Right cardiac atrium (tissue), 5 donors: ENCODE measurements at regions not wholly inside any gene's neighbourhood (a gene's known extent, or its start where the extent isn't known, plus 50 kb on each side); places are given as distances from the start of the nearest gene placed in this dataset.

Source experiments
- ATAC-seq, 2 donors: fragments of 200-7000 bp; cut with Tn5 transposase; one replicate each; pipeline versions ENCODE4 v1.8.0 to v1.9.1; 2020; ENCODE audit warnings: moderate library complexity in 2 of 2, mild to moderate bottlenecking in 1 of 2
- DNase-seq, 3 donors: peaks; one replicate each; pipeline ENCODE4 v3.0.0-alpha.2; 2020
- H3K27ac ChIP-seq: one replicate; pipeline ENCODE4 v1.5.1; 2013; ENCODE audit warnings: mild to moderate bottlenecking, low read length, control low read depth, moderate library complexity
- H3K27me3 ChIP-seq: one replicate; pipeline ENCODE4 v1.6.1; 2013; ENCODE audit not compliant: control insufficient read depth, insufficient read depth
- H3K4me1 ChIP-seq: one replicate; pipeline ENCODE4 v1.6.1; 2013; ENCODE audit warnings: low read length; ENCODE audit not compliant: control insufficient read depth, insufficient read depth
- H3K4me3 ChIP-seq: one replicate; pipeline ENCODE4 v1.5.1; 2013; ENCODE audit warnings: low read length, control low read depth
- H3K9me3 ChIP-seq: one replicate; pipeline ENCODE4 v1.6.1; 2013; ENCODE audit warnings: low read length; ENCODE audit not compliant: control insufficient read depth
- WGBS: extraction: QIAGEN DNeasy Blood & Tissue Kit; methylation state at CpG from one replicate; pipeline ENCODE4 v1.1.7; 2013; 5-methylcytosine and 5-hydroxymethylcytosine counted together
- intact Hi-C, 4 donors: fragments of 100-400 bp; cut with DNase I; formaldehyde crosslinking; loops; one replicate each; pipeline versions ENCODE4 v1.11.0 to v1.14.0; 2022 to 2023
- donor health status: healthy with polysubstance abuse.
- donor health status: DM: no; HTN: yes; CAD: no.
- donor health status: DM: no; HTN: no; CAD: no.
- donor health status: DM: no; HTN: yes; CAD: no; lungs with severe emphysema.
- donor health status: DM: yes; HTN: yes; CAD: no.

DNA sequence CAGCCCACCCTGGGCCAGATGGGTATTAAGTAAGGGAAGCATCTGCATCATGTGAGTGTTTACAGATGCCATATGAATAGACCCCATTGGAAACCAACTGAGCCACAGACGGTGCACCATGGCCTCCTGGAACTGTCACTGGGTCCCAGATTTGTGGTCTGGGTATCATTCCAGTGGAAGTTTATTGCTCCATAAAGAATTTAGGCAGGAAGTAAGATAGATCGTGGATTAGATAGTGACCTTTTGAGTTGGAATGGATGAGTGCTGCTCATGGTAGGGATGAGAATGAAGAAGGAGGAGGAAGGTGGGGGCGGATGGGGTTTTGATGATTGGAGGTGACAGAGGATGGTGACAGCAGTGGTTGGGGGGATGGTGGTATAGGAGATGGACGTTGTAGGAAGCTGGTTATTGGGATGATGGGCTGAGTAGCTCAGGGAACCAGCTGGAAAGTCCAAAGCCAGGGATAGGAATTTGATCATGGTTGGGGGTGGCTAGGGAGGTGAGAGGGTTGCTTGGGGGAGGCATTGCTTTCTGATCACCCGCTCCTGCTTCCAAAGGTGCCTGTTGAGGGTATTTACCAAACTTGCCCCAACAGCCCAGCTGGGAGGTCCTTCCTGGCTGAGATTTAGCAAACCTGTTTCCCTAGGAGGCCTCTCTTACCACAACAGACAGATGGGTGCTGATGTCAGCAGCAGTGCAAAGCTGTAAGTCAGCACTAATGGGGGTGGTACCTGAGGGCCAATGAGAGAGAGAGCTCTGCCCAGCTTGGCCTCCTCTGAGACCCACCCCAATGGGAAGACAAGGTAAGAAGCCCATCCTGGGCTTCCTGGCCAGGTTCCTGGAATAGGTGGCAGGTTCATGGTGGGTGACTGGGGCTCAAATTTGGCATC is 78.0 kb downstream of the VEGFA start:
- H3K27me3 ChIP-seq = no peaks in the 10 kb centered on the region
- ATAC-seq (no peak), DNase-seq (no peak)
- intact Hi-C loops = no loop called here
- H3K27ac ChIP-seq = no peak overlapping the region
- H3K4me1 ChIP-seq = no peaks in the 10 kb centered on the region
- WGBS = 79% methylated on average over 5 of the region's 5 CpGs
- no peaks in the 10 kb centered on the region for H3K9me3 ChIP-seq
- no peak overlapping the region for H3K4me3 ChIP-seq

DNA sequence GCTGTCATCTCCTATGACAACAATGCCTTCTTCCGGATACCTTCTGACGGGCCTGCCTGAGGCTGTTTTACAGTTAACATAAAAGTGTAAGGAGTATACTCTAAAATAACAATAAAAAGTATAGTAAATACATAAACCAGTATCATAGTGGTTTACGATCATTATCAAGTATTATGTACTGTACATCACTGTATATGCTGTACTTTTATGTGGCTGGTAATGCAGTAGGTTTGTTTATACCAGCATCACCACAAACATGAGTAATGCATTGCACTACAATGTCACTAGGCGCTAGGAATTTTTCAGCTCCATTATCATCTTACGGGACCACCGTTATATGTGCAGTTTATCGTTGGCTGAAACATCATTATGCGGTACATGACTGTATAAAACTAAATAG is 76.5 kb downstream of the VEGFA start:
- Histone ChIP-seq H3K4me1 (no peaks in the 10 kb centered on the region), H3K27ac (no peak overlapping the region), H3K27me3 (no peaks in the 10 kb centered on the region), H3K4me3 (no peak overlapping the region), H3K9me3 (no peaks in the 10 kb centered on the region)
- DNase-seq (no peak), ATAC-seq (no peak)
- WGBS = 82% methylated on average over 8 of the region's 8 CpGs
- intact Hi-C loops = no loop called here

DNA sequence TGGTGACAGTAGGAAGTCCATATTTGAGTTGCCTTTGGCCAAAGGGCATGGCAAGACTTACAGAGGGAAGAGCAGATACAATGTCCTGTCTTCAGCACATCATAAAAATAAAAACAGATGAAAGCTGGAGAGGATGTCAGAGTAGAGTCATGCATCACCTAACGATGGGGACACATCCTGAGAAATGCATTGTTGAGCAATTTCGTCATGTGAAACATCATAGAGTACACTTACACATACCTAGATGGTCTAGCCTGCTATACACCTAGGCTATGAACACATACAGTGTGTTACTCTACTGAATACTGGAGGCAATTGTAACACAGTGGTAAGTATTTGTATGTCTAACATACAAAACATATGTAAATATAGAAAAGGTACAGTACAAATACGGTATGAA is 75.6 kb downstream of the VEGFA start:
- Histone ChIP-seq H3K27me3 (no peaks in the 10 kb centered on the region), H3K9me3 (no peaks in the 10 kb centered on the region), H3K27ac (no peak overlapping the region), H3K4me1 (no peaks in the 10 kb centered on the region), H3K4me3 (no peak overlapping the region)
- intact Hi-C loops = no loop called here
- DNase-seq (no peak), ATAC-seq (no peak)
- 48% methylated on average over 3 of the region's 3 CpGs for WGBS

DNA sequence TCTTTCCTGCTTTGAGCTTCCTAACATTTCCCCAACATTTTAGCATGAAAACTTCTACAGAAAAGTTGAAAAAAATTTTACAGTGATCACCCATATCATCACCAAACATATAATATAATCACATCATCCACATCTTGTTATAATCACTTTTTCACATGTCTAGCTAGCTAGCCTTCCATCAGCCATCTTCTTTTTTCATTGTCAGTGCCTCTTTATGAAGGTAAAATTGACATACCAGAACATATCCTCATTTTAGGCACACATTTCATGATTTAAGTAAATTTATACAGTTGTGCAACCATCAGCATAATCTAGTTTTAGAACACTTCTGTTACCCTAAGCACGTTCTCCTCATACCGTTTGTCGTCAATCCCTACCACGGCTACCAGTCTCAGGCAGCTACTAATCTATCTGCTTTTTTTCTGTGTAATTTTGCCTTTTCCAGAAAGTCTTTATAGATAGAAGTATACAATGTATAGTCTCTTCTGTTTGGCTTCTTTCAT is 73.7 kb downstream of the VEGFA start:
- ATAC-seq = no peak
- H3K4me3 ChIP-seq = no peak overlapping the region
- H3K27ac ChIP-seq = no peak overlapping the region
- DNase-seq = no peak
- H3K27me3 ChIP-seq = no peaks in the 10 kb centered on the region
- no peaks in the 10 kb centered on the region for H3K9me3 ChIP-seq
- H3K4me1 ChIP-seq = no peaks in the 10 kb centered on the region
- intact Hi-C loops = no loop called here
- WGBS = 92% methylated on average over 4 of the region's 4 CpGs

DNA sequence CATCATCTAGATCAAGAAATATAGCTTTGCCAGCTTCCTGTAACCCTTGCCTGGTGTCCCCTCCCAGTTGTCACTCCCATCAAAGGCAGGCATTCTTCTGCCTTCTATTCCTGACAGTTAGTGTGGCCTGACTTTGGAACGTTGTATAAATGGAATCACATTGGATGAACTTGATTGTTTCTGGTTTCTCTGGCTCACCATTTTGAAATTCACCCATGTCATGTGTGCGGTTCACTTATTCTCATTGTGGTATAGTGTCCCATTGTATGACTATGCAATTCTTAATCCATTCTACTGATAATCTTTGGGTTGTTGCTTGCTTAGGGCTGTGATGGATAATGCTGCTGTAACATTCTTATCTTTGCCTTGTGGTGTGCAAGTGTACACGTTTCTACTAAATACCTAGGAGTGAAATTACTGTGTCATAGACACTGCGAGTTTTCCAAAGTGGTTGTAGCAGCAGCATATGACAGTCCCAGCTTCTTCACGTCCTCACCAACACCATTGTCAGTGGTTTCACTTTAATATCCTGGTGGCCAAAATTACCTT is 73.2 kb downstream of the VEGFA start:
- Histone ChIP-seq H3K9me3 (no peaks in the 10 kb centered on the region), H3K27me3 (no peaks in the 10 kb centered on the region), H3K4me1 (no peaks in the 10 kb centered on the region), H3K4me3 (no peak overlapping the region), H3K27ac (no peak overlapping the region)
- intact Hi-C loops = no loop called here
- ATAC-seq (no peak), DNase-seq (no peak)
- WGBS = 56% methylated on average over 5 of the region's 5 CpGs

DNA sequence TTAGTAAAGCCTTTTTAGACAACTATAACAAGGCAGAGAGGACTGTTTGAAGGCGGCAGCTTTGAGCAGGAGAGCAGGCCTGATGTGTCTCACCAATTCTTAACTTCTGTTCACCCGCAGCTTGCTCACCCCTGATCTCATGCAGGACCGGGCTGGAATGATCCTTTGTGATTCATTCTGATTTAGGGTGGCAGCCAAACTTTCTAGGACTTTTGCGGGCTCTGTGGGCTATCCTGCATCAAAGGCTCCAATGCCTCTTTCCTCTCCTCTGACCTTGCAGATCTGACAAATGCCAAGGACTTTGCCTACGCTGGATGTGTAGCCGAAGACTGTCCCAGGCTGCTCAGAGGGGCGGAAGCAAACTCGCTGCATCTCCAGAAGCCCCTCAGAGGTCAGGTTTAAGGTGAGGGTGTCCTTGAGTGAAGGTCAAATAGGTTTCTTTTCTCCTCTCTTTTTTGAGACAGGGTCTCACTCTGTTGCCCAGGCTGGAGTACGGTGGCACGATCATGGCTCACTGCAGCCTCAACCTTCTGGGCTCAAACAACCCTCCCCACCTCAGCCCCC is 72.3 kb downstream of the VEGFA start:
- H3K4me3 ChIP-seq = no peak overlapping the region
- H3K4me1 ChIP-seq = no peaks in the 10 kb centered on the region
- no peaks in the 10 kb centered on the region for H3K27me3 ChIP-seq
- intact Hi-C loops = no loop called here
- no peak overlapping the region for H3K27ac ChIP-seq
- DNase-seq = no peak
- H3K9me3 ChIP-seq = no peaks in the 10 kb centered on the region
- ATAC-seq = no peak
- WGBS = 80% methylated on average over 10 of the region's 10 CpGs

DNA sequence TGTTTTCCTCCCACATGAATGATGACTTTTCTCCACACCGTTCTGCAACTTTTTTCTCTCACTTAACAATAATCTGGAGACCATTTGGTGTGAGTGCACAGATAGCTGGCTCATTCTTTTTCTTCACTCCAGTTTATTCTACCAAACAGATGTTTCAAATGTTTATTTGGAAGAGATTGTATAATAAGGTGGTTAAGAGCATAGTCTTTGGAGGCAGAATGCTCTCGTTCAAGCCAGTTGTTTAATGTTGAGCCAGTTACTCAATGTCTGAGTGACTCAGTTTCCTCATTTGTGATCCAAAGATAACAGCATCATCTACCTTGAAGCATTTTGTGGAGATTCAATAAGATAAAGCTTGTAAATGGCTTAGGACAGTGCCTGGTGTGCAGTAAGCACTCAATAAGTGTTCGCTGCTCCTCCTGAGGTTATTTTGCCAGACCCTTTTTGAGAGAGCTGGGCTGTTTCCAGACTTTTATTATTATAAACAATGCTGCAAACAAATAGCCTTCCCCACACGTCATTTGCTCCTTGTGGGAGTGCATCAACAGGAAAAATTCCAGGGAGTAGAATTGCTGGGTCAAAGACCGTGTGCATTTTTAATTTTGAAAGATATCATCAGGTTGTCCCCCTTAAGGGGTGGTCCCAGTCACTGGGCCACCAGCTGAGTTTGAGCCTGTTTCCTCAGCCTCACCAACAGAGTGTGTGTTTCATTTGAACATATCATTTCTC is 70.6 kb downstream of the VEGFA start:
- WGBS = 48% methylated on average over 5 of the region's 5 CpGs
- intact Hi-C loops = no loop called here
- Histone ChIP-seq H3K9me3 (no peaks in the 10 kb centered on the region), H3K27ac (no peak overlapping the region), H3K4me3 (no peak overlapping the region), H3K4me1 (no peaks in the 10 kb centered on the region), H3K27me3 (no peaks in the 10 kb centered on the region)
- no peak for DNase-seq
- no peak for ATAC-seq

DNA sequence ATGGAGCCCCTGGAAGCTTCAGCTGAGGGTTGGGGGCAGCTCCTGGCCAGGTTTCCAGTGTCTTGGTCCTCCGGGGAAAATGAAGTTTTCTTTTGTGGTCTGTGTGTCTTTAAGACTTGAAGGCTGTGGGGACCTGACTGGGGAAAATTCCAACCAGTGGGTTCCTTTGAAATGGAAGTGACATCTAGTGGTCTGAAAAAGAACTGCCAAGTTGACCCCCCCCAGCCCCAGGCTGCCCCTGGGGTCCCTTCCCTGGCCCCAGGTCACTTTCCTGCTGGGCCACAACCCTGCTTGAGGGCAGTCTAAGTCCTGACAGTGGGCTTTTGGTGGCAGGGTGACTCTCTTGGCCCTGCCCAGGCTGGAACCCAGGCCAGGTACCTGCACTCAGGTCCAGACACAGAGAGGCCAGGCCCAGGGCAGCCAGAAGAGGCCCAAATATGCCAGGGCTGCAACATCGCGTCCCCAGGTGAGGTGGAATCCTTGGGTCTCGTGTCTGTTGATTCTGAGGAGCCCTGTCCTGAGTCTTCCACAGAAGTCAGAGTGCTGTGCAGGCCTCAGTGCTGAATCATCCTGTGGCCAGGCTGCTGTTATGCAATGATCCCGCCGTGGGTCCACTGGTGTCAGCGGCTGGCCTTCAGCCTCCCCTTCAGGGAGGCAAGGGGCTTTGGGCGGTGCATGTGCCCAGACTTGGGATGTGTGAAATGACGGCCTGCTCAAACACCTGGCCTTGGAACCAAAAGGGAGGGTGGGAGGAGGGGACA is 68.4 kb downstream of the VEGFA start:
- Histone ChIP-seq H3K4me1 (no peaks in the 10 kb centered on the region), H3K27me3 (no peaks in the 10 kb centered on the region), H3K27ac (no peak overlapping the region), H3K4me3 (no peak overlapping the region), H3K9me3 (no peaks in the 10 kb centered on the region)
- intact Hi-C loops = loop anchor here in 1 of 4 donors (5.0 kb wide), 1 partner anchor 66 kb away; the partner anchor contains the start of gene VEGFA
- ATAC-seq = peak; percentile 69 to 83
- WGBS = 68% methylated on average over 9 of the region's 9 CpGs
- DNase-seq = peak; percentile 70 to 84 (median 77)

DNA sequence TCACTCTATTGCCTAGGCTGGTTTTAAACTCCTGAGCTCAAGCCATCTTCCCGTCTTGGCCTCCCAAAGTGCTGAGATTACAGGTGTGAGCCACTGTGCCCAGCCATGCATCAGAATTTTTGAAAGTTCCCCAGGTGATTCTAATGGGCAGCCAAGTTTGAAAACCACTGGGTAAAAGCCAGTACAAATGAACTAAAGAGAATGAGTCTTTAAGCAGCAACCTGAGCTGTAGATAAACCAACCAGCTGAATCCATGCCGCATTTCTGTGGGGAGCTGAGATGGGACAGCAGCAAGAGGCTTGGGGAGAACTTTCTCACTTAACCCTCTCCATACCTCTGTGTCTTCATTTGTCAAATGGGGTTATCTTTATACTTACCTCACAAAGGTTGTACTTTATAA is 67.5 kb downstream of the VEGFA start:
- WGBS = 0% methylated on average over 2 of the region's 2 CpGs
- intact Hi-C loops = loop anchor here in 1 of 4 donors (5.0 kb wide), 1 partner anchor 65 kb away; the partner anchor contains the start of gene VEGFA
- H3K27me3 ChIP-seq = no peaks in the 10 kb centered on the region
- H3K9me3 ChIP-seq = no peaks in the 10 kb centered on the region
- DNase-seq (no peak), ATAC-seq (no peak)
- no peaks in the 10 kb centered on the region for H3K4me1 ChIP-seq
- H3K27ac ChIP-seq = no peak overlapping the region
- no peak overlapping the region for H3K4me3 ChIP-seq

DNA sequence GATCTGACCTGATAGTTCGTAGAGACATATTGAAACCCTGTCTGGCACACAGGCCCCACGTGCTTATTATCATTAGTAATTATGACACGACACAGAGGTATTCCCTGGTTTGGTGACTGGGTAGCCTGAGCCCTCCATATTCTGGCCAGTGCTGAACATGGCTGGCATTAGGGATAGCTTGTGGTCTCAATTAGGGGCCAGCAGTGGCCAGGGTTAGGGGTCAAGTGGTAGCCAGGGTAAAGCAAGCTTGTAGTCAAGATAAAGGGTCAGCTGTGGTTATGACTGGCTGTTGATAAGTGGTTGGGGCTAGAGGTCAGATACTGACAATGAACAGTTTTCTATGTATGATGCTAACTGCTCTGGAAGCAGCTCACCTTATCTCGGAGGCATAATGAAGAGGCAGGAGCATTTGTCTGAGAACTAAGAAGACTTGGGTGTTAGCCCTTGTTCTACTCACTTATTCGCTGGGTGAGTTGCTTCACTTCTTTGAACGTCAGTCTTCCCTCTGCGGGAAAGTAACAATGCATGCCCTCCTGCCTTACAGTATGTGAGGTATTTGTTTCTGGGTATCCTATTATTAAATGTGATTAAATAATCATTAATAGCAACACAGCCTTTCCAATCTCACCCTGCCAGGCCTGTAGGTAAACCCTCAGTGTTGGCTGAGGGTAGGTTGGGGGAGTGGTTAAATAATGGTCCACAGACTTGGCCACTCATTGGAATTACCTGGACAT is 66.7 kb downstream of the VEGFA start:
- no peaks in the 10 kb centered on the region for H3K4me1 ChIP-seq
- H3K9me3 ChIP-seq = no peaks in the 10 kb centered on the region
- 84% methylated on average over 7 of the region's 7 CpGs for WGBS
- H3K27me3 ChIP-seq = no peaks in the 10 kb centered on the region
- no peak overlapping the region for H3K27ac ChIP-seq
- no peak for ATAC-seq
- no peak overlapping the region for H3K4me3 ChIP-seq
- intact Hi-C loops = loop anchor here in 1 of 4 donors (5.0 kb wide), 1 partner anchor 64 kb away; the partner anchor contains the start of gene VEGFA
- no peak for DNase-seq
